Left lung (tissue), 4 donors: ENCODE measurements at regions not wholly inside any gene's neighbourhood (a gene's known extent, or its start where the extent isn't known, plus 50 kb on each side); places are given as distances from the start of the nearest gene placed in this dataset.

Experiments used
- ATAC-seq: fragments of 200-7000 bp; cut with Tn5 transposase; one replicate; pipeline ENCODE4 v1.9.1; 2020; ENCODE audit warnings: moderate library complexity
- DNase-seq, 4 donors: peaks; one replicate each; pipeline ENCODE4 v3.0.0-alpha.2; 2013 to 2020
- H3K27ac ChIP-seq, 2 donors: fragments of 200-600 bp; sonication (generic) in 1 of 2; one replicate each; pipeline versions ENCODE4 v1.5.0 to v1.8.0; 2020 to 2021
- H3K27me3 ChIP-seq, 2 donors: fragments of 200-600 bp; sonication (generic) in 1 of 2; one replicate each; pipeline versions ENCODE4 v1.5.0 to v1.8.0; 2020 to 2021
- H3K36me3 ChIP-seq, 2 donors: fragments of 200-600 bp; sonication (generic) in 1 of 2; one replicate each; pipeline versions ENCODE4 v1.5.0 to v1.8.0; 2020 to 2021
- H3K4me1 ChIP-seq, 2 donors: fragments of 200-600 bp; one replicate each; pipeline ENCODE4 v1.8.0; 2021
- H3K4me3 ChIP-seq, 2 donors: fragments of 200-600 bp; sonication (generic) in 1 of 2; one replicate each; pipeline versions ENCODE4 v1.5.0 to v1.8.0; 2020 to 2021; ENCODE audit warnings: mild to moderate bottlenecking in 1 of 2
- H3K9me3 ChIP-seq, 2 donors: fragments of 200-600 bp; sonication (generic) in 1 of 2; one replicate each; pipeline versions ENCODE4 v1.5.0 to v1.8.0; 2020 to 2021
- intact Hi-C, 2 donors: fragments of 100-400 bp; cut with DNase I; formaldehyde crosslinking; loops; one replicate each; pipeline versions ENCODE4 v1.11.2 to v1.14.2; 2022
- TF ChIP-seq, protein P1 (sequence below), 2 donors: fragments of 200-600 bp; sonication (generic) in 1 of 2; IDR thresholded peaks; one replicate each; pipeline versions ENCODE4 v1.5.0 to v1.8.0; 2021; ENCODE audit warnings: antibody characterized with exemption in 2 of 2
- donor health status: DM: no; HTN: yes; CAD: no.
- donor health status: DM: no; HTN: no; CAD: no.

DNA sequence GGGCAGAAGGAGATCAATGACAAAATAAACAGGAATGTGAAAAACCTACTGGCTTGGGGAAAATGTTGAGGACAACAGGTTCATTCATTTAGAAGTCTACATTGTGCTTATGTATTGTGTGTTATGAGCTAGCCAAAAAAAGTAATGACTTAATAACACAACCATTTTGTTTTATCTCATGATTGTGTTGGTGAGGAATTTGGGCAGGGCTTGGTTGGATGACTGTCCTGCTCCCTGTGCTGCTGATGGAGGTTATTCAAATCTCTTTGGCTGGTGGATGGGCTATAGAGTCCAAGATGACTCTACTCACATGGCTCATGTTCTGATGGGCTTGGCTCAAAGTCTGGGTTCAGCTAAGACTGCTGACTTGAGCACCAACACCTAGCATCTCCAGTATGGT, 116.3 kb downstream of the HS3ST1 start:
- ATAC-seq: peak; percentile 47

DNA sequence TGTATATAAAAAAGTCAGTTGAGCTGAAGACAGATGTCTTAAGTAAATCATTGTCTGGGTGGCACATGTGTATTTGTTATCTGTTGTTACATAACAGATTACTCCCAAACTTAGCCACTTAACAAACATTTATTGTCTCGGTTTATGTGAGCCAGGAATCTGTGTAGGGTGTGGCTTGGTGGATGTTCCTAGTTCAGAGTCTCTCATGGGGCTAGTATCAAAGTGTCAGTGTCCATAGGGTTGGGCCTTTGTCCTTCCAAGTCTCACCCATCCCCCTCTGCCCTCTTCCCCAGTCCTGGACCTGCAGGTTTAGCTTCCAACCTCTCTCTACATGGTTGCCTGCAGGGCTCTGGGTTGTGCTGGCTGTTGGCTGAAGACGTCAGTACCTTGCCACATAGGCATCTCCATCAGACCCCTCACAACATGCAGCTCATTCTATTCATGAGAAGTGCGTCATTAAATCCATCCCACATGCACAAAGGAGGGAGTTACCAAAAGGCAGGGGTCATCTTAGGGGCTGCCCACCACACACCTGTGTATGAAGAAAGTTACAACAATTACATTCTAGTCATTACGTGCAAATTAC, 127.5 kb downstream of the HS3ST1 start:
- Histone ChIP-seq H3K4me1 (no peaks in the 10 kb centered on the region), H3K27me3 (no peaks in the 10 kb centered on the region), H3K36me3 (no peaks in the 10 kb centered on the region), H3K4me3 (no peak overlapping the region), H3K9me3 (no peaks in the 10 kb centered on the region), H3K27ac (no peak overlapping the region)
- no peak for ATAC-seq
- no peak for DNase-seq
- TF ChIP-seq, protein P1, sequence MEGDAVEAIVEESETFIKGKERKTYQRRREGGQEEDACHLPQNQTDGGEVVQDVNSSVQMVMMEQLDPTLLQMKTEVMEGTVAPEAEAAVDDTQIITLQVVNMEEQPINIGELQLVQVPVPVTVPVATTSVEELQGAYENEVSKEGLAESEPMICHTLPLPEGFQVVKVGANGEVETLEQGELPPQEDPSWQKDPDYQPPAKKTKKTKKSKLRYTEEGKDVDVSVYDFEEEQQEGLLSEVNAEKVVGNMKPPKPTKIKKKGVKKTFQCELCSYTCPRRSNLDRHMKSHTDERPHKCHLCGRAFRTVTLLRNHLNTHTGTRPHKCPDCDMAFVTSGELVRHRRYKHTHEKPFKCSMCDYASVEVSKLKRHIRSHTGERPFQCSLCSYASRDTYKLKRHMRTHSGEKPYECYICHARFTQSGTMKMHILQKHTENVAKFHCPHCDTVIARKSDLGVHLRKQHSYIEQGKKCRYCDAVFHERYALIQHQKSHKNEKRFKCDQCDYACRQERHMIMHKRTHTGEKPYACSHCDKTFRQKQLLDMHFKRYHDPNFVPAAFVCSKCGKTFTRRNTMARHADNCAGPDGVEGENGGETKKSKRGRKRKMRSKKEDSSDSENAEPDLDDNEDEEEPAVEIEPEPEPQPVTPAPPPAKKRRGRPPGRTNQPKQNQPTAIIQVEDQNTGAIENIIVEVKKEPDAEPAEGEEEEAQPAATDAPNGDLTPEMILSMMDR (IDR thresholded peaks at IDR 0.05): no peak
- intact Hi-C loops: no loop called here

More for the DNA sequence above, 116.3 kb downstream of the HS3ST1 start:
- intact Hi-C loops: no loop called here
- H3K4me1 ChIP-seq: no peaks in the 10 kb centered on the region
- TF ChIP-seq, protein P1 (IDR thresholded peaks at IDR 0.05): no peak
- no peak overlapping the region for H3K27ac ChIP-seq
- DNase-seq: no peak
- H3K36me3 ChIP-seq: no peaks in the 10 kb centered on the region
- no peaks in the 10 kb centered on the region for H3K9me3 ChIP-seq
- no peaks in the 10 kb centered on the region for H3K27me3 ChIP-seq
- no peak overlapping the region for H3K4me3 ChIP-seq

DNA sequence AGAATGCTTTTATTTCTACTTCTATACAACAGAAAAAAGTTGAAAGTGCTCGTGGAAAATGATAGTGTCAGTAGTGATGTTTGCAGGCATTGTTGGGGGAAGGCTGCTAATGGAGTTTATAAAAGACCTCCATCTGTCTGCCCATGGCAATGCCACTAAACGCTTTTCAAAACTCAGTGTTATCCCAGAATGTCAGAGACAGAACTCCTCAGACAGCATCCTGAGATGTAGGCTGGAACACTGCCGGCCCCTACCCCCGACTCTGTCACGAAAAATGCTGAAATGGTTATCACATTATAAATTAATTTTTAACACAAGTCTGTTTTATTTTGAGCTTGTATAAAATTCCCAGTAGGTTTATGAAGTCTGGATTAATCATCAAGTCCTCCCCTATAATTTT, 128.9 kb downstream of the HS3ST1 start:
- H3K36me3 ChIP-seq: no peaks in the 10 kb centered on the region
- no peaks in the 10 kb centered on the region for H3K4me1 ChIP-seq
- H3K9me3 ChIP-seq: no peaks in the 10 kb centered on the region
- no peak for ATAC-seq
- TF ChIP-seq, protein P1 (IDR thresholded peaks at IDR 0.05): no peak
- H3K27me3 ChIP-seq: no peaks in the 10 kb centered on the region
- H3K4me3 ChIP-seq: no peak overlapping the region
- DNase-seq: no peak
- no peak overlapping the region for H3K27ac ChIP-seq
- intact Hi-C loops: no loop called here

DNA sequence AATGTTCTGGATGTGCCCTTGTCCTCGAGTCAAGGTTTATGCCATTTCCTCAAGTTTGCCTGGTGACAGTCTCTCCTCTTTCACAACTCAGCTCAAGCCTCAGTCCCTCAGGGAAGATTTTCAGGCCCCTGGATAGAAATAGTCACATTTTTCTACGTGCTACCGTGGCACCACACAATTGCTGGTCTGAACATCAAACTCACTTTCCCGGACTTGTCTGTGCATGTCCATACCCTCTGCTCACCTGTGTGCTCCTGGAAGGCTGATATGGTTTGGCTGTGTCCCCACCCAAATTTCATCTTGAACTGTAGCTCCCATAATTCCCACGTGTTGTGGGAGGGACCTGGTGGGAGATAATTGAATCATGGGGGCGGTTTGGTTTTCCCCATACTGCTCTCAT, 129.7 kb downstream of the HS3ST1 start:
- intact Hi-C loops: no loop called here
- DNase-seq (no peak), ATAC-seq (no peak)
- H3K4me3 ChIP-seq: no peak overlapping the region
- no peak overlapping the region for H3K27ac ChIP-seq
- no peaks in the 10 kb centered on the region for H3K9me3 ChIP-seq
- H3K36me3 ChIP-seq: no peaks in the 10 kb centered on the region
- TF ChIP-seq, protein P1 (IDR thresholded peaks at IDR 0.05): no peak
- H3K27me3 ChIP-seq: no peaks in the 10 kb centered on the region
- H3K4me1 ChIP-seq: no peaks in the 10 kb centered on the region

DNA sequence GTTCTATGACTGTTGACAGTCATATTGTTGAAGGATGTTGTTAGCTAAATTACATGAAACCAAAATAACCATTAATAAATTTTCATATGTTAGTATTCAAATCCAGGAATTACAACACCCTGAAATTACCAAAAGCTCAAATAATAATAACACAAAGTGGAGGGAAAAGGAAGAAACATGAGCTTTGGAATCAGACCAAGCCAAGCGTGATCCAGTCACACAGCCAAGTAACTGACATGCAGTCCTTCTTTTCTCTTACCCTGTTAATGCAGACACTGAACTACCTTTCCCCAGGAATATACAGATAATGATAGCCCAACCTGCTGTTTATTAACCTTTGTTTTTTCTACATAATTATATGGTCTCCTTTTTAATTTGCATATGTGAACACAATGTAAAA, 130.2 kb downstream of the HS3ST1 start:
- no peaks in the 10 kb centered on the region for H3K4me1 ChIP-seq
- no peak overlapping the region for H3K4me3 ChIP-seq
- TF ChIP-seq, protein P1 (IDR thresholded peaks at IDR 0.05): no peak
- no peaks in the 10 kb centered on the region for H3K36me3 ChIP-seq
- DNase-seq: no peak
- H3K9me3 ChIP-seq: no peaks in the 10 kb centered on the region
- ATAC-seq: no peak
- H3K27me3 ChIP-seq: no peaks in the 10 kb centered on the region
- H3K27ac ChIP-seq: no peak overlapping the region
- intact Hi-C loops: no loop called here
